GM19324 (cell line): ENCODE measurements at regions not wholly inside any gene's neighbourhood (a gene's known extent, or its start where the extent isn't known, plus 50 kb on each side); places are given as distances from the start of the nearest gene placed in this dataset.

Experiments used
- ATAC-seq: cut with Tn5 transposase; IDR thresholded peaks from one replicate; pipeline ENCODE4 v1.9.1; 2021; ENCODE audit warnings: mild to moderate bottlenecking, moderate library complexity; ENCODE audit not compliant: unreplicated experiment, low FRiP score

DNA sequence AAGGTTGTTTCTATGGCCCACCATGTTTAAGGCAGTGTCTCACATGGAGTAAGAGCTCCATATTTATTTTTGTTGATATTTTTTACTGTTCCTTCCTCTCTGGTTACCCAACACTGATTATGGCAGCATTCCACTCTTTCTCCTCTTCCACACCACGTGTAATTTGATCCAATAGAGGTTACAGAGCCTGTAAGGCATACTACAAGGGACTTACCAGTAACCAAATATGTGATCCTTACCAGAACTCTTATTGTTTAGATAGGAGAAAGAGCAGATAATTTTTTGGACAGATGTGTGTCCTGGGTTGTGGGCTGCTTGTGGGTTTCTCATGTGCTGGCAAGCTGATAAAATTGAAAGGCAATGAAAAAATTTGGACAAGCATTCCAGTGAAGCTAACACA lies 261.3 kb downstream of the TMEM167A start:
- ATAC-seq, result no peak

DNA sequence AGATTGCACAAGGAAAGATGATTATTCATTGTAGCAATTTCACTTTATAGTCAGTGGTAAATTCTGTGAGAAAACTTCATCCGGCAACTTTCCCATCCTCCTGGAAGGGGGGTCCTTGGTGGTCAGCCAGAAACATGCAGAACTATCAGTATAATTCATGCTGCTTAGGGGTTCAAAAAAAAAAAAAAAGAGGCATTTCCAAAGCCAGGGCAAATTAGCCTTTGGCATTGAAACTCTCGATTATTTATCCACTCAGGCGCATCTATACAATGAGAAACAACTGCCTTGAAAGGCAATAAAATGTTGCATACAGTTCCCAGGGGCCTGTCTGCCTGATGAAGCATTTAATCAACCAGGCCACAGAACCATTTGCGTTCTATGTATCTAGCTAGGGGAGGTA lies 263.3 kb downstream of the TMEM167A start:
- ATAC-seq, result no peak

DNA sequence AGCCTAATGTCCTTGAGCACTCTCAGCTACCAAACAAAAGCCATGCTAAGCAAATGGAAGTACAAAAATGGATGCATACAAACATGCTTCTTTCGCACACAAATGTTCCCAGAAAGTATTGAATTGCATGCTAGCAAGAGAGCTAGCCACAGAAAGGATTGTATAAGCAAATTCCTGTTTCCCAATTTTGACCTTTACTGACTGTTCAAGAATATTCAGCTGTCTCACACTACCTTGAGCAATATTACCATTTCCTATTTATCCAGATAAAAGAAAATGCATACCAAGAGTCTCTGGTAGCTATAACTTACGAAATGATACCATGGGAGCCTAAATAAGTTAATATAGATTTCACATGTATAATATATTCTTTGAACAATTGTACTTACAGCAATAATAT lies 264.6 kb downstream of the TMEM167A start:
- ATAC-seq, result no peak

DNA sequence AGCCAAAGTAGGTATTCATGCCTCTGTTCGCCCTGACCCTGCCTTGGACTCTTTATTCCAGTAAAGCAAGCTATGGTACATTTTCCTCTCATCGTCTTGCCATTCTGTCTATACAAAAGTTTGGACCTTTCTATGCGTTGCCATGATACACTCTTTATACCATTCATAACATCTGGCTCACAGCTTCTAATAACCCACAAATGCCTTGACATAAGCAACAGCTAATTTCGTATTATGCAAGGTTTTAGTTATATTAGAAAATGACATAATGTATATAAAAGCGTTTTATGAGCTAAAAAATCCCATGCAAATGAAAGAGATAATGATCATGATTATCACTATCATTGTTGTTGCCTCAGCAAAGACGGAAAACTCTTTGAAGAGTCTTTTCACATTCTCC lies 265.7 kb downstream of the TMEM167A start:
- no peak for ATAC-seq

DNA sequence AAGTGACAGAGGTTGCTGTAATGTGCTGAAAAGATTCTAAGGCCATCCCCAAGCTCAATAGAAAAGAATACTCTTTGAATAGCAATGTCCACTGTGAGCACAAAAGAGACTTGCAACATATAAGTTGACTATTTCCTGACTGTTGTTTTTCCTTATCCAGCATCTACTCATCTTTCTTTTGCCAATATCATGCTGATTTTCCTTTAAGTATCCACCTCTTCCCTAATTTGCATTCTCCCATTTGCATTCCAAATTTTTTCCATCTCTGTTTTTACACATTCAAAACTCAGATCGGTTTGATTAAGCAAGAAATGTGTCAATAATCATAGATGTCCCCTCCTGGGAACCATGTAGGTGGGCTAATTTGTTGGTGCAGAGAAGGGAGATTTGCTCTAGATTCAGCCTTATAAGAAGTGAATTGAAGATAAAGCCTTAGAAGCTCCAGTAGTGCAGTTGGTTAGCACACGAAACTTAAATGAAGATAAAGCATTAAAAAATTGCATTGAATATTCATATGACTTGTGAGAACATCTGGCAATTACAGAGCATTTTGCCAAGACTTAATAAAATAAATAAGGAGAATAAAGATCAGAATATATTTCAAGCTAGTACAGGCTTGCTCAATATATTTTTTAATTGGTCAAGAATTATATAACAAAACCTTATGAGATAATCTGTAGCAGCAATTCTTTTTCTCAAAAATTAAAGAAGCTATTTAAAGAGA lies 267.6 kb downstream of the TMEM167A start:
- no peak for ATAC-seq

DNA sequence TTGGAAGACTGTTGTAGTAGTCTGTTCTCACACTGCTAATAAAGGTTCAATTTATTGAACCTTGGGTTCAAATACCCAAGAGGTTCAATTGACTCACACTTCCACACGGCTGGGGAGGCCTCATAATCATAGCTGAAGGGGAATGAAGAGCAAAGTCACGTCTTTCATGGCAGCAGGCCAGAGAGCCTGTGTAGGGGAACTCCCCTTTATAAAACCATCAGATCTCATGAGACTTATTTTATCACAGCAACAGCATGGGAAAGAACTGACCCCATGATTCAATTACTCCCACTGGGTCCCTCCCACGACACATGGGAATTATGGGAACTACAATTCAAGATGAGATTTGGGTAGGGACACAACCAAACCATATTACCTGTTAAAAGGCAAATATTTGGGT lies 268.2 kb downstream of the TMEM167A start:
- ATAC-seq, result no peak

DNA sequence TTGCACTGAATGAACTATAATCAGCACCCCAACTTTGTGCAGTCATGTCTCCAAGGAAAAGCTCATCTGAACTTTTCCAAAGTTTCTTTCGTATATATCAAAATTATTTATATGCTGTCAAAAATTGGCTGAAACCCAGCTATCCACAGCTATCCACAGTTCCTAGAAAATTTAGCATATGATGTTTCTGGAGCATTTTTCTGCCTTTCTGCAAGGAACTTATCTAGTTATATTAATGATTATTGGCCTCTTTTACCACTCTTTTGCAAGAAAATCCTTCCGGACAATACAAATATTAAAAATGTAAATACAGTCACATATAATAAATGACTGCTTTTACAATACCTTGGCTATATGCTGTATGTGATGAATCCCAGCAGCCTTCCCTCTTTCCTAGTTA lies 270.2 kb downstream of the TMEM167A start:
- ATAC-seq, result no peak

DNA sequence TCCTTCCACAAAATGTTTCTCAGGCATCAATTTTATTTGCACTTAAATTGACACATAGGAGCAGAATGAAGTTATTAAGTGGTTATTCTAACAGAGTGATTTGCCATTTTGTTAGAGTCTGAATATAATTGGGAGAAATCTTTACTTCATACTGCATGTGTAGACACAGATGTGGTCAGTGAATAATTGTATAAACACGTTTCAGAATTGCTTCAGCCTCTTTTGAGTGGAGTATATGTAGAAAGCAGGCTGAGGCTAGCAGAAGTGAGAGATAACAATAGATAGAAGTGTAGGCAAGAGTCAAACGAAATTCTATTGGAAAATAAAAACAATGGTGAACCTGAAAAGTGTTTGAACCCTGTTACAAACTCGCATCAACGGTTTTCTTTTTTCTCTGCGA lies 270.7 kb downstream of the TMEM167A start:
- no peak for ATAC-seq

DNA sequence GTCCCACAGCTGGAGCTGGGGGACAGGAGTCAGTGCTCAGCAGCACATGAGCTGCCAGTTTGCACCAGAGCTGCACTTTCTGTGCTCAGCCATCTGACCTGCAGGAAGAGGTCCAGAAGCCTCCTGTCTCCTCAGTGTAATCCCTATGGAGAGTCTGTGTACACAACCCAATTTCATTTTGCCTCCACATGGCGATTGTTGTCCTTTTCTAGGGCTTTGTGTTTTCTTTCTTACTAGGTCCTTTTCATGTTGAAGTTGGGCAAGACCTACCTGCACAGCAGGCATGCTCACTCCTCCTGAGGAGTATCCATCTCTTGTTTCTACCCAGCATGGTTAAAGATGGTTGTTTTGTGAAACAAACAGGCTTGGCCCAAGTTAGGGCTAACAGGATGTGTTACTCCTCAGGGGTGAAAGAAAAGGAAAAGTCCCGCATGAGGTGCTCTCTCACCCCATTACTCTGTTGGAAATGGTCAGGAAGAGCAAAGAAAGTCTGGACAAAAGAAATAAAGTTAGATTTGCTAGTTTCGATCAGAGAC lies 273.0 kb downstream of the TMEM167A start:
- no peak for ATAC-seq

DNA sequence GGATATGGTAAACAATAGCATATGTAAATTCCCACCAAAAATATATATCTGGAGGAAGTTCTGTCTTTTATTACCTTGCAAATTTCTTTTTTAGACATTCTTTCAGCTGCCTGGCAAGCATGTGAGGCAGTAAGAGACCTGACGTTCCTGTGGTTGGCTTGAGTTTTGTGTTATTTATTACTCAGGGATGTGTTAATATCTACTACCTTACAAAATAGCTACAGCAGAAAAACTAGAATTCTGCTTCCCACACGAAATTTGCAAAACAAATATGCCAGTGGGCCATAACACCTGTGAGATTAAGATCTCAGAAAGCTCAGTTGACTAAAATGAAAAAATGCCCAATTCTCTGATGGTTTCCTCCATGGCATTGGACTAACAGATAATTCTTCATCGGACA lies 274.2 kb downstream of the TMEM167A start:
- peak; percentile 63 for ATAC-seq

DNA sequence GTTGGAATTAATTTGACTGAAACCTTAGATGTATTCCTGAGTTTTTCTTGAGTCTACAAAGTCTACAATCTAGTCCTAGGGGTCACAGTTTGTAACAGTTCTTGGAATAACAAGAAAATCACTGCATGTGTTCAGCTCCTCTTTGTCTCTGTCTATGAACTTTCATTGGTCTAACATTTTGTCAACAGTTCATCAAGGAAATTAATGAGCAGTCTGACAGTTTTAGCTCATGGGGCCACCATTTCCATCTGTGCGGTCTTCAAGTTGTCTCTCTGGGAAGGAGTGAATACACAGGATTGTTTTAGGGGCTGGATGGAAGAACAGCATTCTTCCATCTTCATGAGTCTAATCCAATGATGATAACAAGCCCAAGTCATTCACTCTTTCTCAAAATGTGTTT lies 276.4 kb downstream of the TMEM167A start:
- no peak for ATAC-seq

DNA sequence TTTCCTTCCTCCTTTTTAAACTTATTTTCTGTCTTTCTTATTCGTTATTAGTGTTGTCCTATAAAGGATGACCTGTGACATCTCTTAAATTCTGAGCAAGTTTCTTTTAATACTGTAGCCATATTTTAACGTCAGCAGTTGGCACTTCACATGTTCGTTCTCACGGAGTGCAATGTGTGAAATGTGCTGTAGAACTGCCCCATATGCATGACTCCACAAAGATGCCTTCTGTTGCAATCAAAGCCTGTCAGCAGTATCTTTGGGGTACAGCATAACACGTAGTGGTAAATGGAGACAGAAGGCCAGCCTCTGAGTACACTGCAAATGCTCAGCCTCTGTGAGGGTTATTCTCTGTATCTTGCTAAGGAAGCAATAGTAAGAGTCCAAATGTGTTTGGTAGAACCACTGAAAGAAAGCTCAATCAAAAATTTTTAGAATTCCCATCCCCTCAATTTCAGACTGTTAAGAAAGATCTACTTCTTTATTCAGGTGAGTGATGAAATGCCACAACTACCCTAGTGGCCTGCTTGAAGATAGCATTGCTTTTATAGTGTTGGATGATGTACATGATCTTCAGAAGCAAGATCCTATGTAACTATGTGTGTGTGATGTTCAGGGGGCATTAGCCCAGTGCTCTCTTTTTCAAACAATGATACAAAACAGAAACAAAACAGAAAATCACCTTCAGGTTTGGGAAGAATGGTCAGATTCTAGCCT lies 277.7 kb downstream of the TMEM167A start:
- ATAC-seq, result peak; percentile 36

DNA sequence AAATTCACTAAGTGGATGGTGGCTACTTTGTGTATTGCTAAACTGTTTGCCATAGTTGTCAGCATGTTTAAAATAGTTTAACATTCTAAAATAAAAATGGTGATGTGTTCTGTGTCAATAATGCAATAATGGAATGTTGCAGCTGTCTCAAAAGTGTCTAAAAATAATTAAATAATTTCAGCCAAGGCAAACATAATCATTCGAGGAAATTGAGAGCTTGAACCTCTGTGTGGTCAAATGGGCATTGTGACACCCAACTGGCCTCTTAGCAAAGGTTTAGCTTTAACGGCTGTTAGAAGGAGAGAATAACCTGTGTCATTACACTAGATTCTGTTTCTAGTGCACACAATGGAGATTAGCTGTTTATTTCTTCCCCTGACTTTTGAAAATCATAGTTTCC lies 278.5 kb downstream of the TMEM167A start:
- ATAC-seq, result no peak

DNA sequence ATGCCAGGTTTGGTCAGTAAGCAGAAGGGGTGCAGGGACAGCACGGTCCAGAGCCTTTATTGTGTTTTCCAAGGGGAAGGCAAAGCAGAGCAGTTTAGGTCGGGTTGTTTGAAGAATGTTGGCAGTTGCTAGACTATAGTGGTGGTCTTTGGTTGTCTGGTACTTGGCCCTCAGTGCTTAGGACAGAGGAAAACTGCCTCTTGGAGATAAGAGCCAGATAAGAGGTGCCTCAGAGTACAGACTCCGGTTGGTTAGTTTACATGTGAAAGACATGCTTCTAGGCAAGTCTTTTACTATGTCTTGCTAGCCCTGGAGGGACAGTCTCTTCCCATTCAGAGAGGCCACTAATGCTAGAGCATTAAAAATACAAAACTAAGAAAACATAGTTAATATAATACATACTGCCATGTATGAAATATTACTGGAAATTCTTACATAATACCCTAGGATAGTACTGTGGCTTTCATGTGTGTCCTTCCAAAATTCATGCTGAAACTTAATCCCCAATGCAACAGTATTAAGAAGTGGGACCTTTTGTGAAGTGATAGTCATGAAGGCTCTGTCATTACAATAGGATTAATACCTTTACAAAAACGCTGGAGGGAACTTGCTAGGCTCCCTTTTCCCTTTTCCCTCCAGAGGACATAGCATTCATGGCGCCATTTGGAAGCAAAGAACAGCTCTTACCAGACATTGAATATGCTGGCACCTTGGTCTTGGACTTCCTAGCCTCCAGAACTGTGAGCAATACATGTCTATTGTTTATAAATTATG lies 280.4 kb downstream of the TMEM167A start:
- no peak for ATAC-seq

DNA sequence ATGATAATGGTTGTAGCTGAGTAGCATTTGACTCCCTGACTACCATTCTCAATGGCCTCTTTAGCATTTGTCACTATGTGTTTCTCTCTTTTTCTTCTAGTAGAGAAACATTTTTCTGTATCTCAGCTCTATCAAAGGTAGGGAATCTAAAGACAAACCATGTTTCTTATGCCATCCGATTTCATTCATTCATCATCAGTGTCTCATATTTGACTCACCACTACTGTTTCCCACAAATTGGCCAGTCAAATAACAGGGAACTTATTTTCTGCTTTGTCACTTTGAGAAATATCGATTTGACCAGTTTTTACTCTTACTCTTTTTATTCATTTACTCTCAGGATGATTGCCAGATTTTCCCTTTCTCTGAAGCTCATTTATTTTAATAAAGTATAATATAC lies 282.3 kb downstream of the TMEM167A start:
- ATAC-seq, result no peak

DNA sequence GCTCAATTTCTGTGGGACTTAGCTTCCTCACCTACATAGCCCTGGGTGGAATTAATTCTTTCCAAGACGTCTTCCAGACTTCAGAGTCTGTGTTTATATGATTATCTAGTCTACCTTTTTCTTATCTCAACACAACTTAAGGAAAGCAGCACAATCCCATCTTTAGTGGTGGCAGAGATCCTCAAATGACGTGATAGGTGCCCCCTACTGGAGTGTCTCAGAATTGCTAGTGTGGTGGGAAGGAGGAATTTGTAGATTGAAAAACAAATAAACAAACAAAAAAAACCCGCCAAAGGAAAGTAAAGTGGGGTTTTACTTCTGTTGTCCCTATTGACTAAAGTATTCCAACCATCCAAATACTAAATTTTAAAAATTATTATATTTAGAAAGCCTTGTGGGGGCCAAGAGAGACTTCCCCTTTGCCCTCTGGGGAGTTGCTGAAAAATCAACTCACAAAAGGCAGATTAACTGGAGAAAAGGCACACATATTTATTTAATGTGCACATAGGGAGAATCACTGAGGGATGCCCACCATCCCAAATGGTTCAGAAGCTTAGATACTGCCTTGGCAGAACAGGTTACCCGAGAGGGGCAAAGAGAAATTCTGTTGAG lies 283.3 kb downstream of the TMEM167A start:
- ATAC-seq, result no peak

DNA sequence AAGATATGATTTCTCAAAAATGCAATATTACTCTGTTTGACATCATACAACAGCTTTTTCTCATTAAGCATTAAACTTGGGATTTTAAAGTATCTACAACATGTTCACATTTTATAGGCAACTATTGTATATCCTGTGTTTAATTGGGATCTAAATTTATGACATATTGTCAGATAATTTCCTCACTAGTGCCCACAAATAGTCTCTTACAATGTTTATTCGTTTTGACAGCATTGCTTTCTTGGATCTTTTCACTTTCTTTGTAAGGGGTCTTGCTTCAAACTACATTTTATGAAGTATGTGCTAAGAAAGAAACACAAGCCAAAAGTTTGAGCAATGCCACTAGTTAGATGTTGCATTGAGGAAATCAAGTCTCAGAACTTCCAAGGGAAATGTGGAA lies 285.1 kb downstream of the TMEM167A start:
- no peak for ATAC-seq

DNA sequence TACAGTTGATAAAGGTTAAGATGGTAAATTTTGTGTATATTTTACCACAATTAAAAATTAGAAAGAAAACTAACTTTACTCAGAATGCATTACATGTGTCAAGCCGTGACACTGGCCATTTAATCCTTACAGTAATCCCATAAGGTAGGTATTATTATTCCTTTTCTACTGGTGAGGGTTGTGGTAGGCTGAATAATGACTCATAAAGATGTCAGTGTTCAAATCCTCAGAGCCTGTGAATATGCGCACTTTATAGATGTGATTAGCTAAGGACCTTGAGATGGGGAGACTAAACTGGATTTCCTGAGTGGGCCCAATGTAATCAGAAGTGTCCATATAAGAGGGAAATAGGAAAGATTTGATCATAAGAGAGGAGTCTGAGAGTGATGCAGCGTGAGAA lies 288.1 kb downstream of the TMEM167A start:
- no peak for ATAC-seq

DNA sequence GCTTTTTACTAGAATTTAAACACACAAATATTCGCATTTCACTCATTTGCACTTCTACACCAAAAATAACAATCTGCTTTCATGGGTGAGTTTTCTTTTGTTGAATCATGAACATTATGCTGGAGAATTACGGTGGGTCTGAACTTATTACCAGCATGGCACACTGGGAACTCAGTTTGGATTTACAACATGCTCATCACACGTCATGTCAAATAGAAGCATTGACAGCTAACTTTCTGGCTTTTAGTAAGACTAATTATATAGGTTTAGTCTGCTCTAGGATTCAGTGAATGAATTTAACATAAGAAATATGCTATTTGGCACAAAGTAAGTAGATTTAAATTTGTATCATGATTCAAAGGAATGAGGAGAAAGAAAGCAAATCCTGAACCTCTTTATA lies 290.4 kb downstream of the TMEM167A start:
- ATAC-seq, result no peak

DNA sequence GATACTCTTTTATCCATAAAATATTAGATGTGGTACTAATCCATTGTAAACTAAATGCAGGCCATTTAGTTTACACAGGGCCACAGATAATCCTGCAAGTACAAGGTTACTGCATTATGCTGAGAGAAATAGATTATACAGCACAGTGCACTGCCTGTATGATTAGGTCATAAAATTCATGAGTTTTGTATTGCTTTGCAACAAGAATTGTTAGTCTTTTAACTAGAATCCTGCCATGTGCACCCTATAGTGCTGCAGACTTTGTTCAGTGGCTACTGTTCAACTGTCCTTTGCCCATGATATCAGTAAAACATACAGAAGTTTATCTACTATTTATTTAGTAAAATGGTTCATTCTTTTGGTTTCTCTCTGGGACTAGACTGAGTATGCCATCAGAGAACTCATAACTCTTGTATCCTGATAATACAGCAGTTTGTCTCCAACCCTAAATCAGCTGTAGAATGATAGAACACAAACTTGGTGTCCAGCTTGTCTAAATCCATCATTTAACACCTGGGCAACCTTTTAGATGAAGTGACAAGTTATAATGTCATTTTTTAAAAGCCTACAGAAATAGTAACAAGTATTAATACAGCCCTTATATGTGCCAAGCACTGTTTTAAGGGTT lies 291.2 kb downstream of the TMEM167A start:
- no peak for ATAC-seq
